GM19239 (cell line): ENCODE measurements at regions not wholly inside any gene's neighbourhood (a gene's known extent, or its start where the extent isn't known, plus 50 kb on each side); places are given as distances from the start of the nearest gene placed in this dataset.
"Not testable (repeated sequence)": the region's sequence is repeated elsewhere in the genome, so short reads cannot be mapped to it uniquely, and the experiment has no call there.

ENCODE experiments used
- DNase-seq: peaks from one replicate; pipeline ENCODE4 v3.0.0; 2011; ENCODE audit warnings: low spot score; ENCODE audit not compliant: insufficient read length
- FAIRE-seq: peaks from 2 replicates; lab custom pipeline; 2011; peaks lifted over from hg19 to GRCh38; lab: Jason Lieb, UNC

DNA sequence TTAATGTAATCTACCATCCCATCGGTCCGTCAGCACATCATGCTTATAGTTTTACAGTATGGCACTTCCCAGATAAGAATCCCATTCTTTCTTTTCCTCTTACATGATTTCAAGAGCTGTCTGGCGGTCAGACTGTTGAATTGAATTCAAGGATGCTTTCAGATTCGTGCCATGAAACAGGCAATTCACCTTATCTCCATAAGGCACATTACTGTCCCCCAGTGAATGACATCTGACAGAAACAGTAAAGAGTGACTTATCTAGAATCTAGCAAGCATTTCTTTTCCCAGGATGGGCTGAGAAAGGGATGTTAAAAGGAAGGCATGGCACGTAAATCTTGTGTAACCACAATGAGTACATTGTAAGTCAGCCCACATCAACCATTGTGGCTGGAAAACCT lies 61.1 kb upstream of the SEM1 start:
- FAIRE-seq (no peak), DNase-seq (no peak)

DNA sequence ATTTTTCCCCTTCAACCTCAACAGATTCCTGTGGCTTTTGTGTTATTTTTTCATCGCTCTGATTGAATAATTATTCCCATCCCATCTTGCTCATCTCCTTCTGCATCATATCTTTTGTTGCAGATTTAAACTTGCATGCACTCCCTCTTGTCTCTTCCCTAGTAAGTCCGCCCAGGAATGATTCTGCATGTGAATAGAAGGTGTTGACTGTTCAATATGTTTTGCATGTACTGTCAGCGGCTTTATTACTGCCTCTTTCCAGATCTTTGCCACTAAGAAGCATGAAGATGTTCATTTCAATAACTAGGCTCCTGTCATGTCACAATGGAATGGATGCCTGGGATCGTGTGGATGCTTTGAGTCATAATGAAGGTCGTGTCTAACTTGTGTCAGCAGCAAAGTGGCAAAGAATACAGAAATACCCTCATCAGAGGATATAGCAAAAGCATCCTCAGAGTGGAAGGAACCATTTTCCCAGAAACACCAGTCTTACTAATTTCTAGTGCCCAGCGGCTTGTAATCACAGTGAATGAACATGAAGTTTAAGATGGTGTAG lies 62.6 kb upstream of the SEM1 start:
- DNase-seq = no peak
- FAIRE-seq = no peak

DNA sequence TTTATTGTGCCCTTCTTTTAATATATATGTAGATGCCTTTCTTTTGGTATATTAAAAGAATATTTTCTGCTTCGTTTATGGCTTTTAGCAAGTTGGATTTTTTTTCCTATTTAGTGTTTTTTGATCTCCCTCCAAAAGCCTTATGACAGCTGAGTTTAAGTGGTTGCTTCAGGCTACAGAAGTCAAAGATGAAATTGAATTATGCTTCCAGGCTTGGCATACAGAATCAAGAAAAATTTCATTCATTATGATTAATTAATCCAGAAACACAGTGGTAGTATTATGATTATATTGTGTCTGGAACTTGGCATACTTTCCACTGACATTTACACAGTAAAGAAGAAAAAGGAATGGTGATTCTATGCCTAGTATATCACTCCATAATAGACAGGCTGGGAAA lies 63.8 kb upstream of the SEM1 start:
- FAIRE-seq (no peak), DNase-seq (no peak)

GRCh38 chr7:96774358-96774757 lies 64.7 kb upstream of the SEM1 start:
- no peak for FAIRE-seq

DNA sequence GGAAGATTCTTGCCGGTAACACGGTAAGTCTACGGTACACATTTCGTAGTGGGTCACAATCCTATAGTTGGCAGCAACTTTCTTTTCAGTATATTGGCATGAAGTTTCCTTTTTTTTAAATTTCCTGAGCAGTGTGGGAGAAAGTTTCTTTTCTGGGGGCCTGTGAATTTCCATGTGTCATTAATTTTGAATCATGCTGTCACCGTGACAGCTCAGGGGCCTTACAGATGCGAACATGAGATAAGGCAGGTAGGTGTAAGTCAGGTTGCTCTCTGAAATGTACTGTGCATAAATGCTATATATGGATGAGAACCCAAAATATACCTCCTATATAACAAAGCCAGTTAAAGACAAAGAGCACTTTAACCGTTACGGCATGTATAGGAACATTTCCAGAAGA lies 65.4 kb upstream of the SEM1 start:
- no peak for FAIRE-seq
- DNase-seq = no peak

More at GRCh38 chr7:96774358-96774757, 64.7 kb upstream of the SEM1 start:
- no peak for DNase-seq

- no peak for DNase-seq
Observed at GRCh38 chr7:96778263-96778662, 68.6 kb upstream of the SEM1 start.

DNA sequence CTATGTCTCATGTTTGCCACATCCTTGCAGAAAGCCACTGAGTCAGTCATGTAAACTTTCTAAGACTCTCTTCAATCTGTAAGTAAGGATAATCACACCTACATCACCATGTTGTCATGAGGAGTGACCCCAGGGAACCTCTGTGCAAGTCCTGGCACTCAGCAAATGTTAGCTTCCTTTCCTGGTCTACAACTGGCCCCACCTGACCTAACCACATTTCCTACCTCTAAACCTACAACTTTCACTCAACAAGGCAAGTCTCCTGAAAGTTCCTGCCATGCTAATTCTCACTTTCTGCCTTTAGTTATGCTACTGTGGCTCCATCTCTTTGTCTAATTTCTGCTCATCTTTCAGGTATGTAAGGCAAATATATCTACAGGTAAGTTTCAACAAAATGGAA lies 72.3 kb upstream of the SEM1 start:
- DNase-seq (no peak), FAIRE-seq (no peak)

More at GRCh38 chr7:96778263-96778662, 68.6 kb upstream of the SEM1 start:
- no peak for FAIRE-seq

GRCh38 chr7:96782686-96783298 lies 73.1 kb upstream of the SEM1 start:
- DNase-seq, FAIRE-seq: not testable (repeated sequence)

DNA sequence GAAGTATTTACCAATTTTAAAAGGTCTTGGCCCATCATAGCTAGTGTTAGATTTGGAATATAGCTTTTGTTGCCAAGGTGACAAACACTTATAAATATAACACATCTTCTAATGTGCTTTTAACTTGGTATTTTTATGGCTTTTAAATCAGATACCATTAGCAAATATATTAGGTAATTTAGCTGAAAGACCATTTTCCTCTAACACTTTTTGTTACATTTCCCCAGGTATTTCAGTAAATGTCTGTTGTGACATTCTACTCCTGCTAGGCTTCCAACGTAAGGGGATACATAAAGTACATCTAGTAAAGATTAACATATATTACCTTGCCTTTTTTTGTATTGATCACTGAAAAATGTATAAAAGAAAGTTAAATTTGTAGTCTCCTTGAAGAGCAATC lies 75.0 kb upstream of the SEM1 start:
- FAIRE-seq (no peak), DNase-seq (no peak)

GRCh38 chr7:96786261-96786997 lies 76.8 kb upstream of the SEM1 start:
- FAIRE-seq = no peak
- no peak for DNase-seq

- DNase-seq = no peak
- no peak for FAIRE-seq
Observed at GRCh38 chr7:96786998-96787395, 77.4 kb upstream of the SEM1 start.

DNA sequence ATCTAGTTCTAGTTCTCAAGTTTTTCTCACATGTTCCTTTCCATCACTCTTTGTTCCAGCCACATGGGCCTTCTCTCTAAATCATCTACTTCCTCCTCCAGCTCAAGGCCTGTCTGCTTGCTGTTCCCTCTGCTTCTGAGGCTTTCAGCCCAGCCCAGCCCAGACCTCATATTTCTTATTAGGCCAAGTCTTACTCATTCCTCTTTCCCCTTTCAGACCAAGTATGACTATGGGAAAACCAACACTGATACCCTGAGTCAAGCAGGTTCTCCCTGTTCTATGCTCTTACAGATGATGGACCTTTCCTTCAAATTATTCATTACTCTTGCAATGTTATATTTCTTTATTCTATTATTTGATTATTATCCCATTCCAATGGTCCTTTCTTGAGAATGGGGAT lies 80.3 kb upstream of the SEM1 start:
- FAIRE-seq (no peak), DNase-seq (no peak)

- FAIRE-seq = no peak
- no peak for DNase-seq
Observed at GRCh38 chr7:96792115-96792514, 82.5 kb upstream of the SEM1 start.

- DNase-seq (no peak), FAIRE-seq (no peak)
Observed at GRCh38 chr7:96794063-96794462, 84.4 kb upstream of the SEM1 start.

GRCh38 chr7:96800122-96800521 lies 90.5 kb upstream of the SEM1 start:
- FAIRE-seq (no peak), DNase-seq (no peak)

- DNase-seq (no peak), FAIRE-seq (no peak)
Observed at GRCh38 chr7:96800824-96801223, 91.2 kb upstream of the SEM1 start.

- no peak for DNase-seq
- no peak for FAIRE-seq
Observed at GRCh38 chr7:96819111-96819700, 109.6 kb upstream of the SEM1 start.

- not testable (repeated sequence) for FAIRE-seq, DNase-seq
Observed at GRCh38 chr7:96821131-96821530, 111.5 kb upstream of the SEM1 start.

- FAIRE-seq (no peak), DNase-seq (no peak)
Observed at GRCh38 chr7:96822824-96823223, 113.2 kb upstream of the SEM1 start.

GRCh38 chr7:96823274-96823673 lies 113.6 kb upstream of the SEM1 start:
- no peak for FAIRE-seq
- DNase-seq = no peak

GRCh38 chr7:96824686-96825085 lies 115.0 kb upstream of the SEM1 start:
- no peak for DNase-seq
- FAIRE-seq = no peak
